ENCODE measurements at regions not wholly inside any gene's neighbourhood (a gene's known extent, or its start where the extent isn't known, plus 50 kb on each side); places are given as distances from the start of the nearest gene placed in this dataset.

DNA sequence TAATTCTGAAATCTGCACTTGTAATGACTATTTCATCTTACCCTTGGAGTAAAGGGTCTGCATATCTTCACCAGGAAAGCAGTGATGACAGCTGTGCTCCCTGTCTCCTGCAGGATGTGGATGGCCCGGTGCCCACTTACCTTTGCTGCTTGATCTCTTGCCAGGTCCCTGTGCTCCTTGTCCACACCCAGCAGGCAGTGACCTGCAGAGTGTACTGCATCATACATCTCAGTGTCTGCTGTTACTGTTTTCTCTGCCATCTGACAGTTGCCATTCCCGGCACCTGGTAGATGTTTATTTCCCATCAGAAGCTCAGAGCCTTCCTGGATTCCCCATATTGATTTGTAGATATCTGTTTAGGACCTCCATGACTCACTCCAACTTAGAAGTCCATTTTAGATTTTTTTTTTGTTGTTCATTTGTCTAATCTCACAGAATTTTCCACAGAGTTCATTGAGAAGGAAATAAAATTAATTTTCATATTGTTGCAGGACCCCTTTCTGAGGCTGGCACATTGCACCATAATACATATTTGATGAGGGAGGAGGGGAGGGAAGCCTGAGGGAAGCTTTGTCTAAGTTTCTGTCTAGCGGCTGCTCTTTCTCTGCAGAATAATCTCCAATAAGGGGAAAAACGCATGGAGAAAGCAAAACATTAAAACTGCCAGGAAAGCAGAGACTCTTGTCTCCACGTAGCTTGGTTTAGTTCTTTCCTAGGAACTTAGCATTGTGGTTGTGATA, 697.5 kb upstream of the RAB6C start:
- DNase-seq (ENCODE audit: low read depth), result no peak

DNA sequence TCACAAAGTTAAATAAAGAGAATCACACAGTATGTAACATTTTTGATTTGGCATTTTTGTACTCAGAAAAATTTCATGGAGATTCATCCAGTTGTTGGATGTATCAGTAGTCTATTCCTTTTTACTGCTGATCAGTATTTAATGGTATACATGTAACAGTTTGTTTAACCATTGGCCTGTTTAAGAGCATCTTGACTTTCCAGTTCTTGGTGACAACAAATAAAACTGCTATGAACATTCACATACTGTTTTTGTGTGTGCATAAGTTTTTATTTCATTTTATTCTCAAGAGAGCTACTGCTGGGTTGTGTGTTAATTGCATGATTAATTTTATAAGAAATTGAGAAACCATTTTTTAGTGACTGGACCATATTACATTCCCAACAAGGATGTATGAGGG, 694.5 kb upstream of the RAB6C start:
- DNase-seq (ENCODE audit: low read depth), result no peak

- no peak for DNase-seq (ENCODE audit: low read depth)
Observed at GRCh38 chr2:129293326-129293725, 686.1 kb upstream of the RAB6C start.

- no peak for DNase-seq (ENCODE audit: low read depth)
Observed at GRCh38 chr2:129296396-129296795, 683.1 kb upstream of the RAB6C start.

DNA sequence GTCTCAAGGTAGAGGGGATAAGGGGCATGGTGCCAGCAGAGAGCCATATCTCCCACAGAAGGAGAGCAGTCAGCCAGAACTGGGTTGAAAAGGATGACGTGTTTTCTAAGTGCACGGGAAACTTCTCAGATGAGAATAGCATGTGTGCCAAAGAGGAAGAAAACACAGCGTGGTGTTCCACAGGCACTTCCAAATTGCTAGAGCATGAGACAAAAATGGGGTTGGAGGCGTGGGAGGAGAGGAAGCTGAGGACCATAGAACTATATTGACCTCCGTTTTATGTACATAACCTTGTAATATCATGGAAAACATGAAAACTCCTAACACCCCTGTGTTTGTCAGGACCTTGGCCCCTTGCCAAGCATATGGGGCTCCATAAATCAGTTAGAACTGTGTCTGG, 682.7 kb upstream of the RAB6C start:
- no peak for DNase-seq (ENCODE audit: low read depth)

GRCh38 chr2:129297430-129297829, 682.0 kb upstream of the RAB6C start:
- DNase-seq (ENCODE audit: low read depth), result no peak

GRCh38 chr2:129299338-129299737, 680.1 kb upstream of the RAB6C start:
- DNase-seq (ENCODE audit: low read depth), result no peak

DNA sequence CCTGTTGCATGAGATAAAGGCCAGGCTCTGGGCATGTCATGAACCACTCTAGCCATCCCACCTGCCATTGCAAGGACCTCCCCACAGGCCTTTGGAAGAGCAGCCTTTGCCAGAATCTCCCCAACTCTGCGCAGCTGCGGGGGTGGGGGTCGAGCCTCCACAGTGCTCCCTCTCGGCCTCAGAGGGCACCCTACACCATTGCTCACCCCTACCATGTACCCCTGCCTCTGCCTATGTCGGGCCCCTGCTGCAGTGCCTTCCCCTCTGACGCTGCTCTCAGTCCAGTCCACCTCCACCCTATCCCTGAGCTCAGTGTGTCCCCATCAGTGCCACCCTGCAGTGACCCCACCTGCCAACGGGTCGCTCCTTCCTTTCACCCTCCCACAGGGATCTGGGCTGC, 679.7 kb upstream of the RAB6C start:
- no peak for DNase-seq (ENCODE audit: low read depth)

DNA sequence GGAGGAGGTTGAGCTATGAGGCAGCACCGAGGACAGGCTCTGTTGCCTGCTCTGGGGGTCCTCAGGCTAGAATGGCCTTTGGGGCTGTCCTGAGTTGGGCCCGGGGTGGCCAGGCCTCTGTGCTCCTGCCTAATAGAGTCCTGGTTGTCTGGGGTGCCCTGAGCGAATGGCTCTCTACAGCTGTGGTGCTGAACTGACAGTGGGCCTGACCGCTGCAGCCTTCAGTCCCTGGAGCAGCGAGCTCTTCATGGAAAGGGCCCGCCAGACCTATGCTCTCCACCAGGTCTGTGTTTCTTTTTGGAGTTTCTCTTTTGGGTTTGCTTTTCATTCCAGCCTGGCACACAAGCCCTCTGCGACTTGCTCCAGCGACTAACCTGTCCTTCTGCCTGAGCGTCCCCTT, 679.0 kb upstream of the RAB6C start:
- no peak for DNase-seq (ENCODE audit: low read depth)

DNA sequence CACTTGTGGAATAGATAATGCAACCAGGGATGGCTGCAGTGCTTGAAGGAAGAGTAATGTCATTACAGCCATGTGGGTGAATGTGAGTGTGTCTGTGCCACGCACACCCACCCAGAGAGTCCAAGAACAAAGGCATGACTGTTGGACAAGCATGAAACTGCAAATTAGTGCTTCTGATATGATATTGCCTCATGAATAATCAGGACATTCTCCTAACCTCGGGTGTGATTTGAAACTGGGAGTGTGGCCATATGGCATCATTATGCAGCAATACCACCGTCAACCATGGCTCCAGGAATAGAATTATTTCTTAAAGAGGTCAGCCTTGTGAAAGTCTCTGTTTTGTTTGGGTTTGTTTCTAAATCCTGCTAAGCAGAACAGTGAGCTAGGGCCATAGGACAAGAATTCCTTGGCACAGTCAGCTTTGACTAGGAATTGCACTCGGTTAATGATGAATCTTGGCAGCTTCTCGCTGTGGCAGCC, 678.0 kb upstream of the RAB6C start:
- no peak for DNase-seq (ENCODE audit: low read depth)

DNA sequence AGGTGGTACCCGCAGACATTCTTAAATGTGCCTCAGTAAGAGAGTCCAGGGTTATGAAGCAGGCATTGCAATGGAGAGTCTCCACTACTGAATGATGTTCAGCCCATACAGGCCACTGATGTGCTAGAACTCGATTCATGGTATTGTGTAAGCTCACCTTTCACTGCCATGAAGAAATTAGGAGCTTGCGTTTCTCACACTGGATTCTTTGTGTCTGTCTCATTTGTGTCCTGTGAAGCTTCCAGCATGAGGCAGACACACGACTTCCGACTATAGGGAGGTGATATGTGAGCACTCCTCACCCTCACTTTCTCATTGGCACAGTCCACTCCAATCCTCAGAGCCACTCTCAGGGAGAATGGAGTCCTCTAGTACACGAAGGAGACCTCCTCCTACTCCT, 677.4 kb upstream of the RAB6C start:
- no peak for DNase-seq (ENCODE audit: low read depth)

- no peak for DNase-seq (ENCODE audit: low read depth)
Observed at GRCh38 chr2:129302561-129303183, 676.8 kb upstream of the RAB6C start.

- no peak for DNase-seq (ENCODE audit: low read depth)
Observed at GRCh38 chr2:129314120-129314519, 665.3 kb upstream of the RAB6C start.

- no peak for DNase-seq (ENCODE audit: low read depth)
Observed at GRCh38 chr2:129318581-129319421, 660.7 kb upstream of the RAB6C start.

- DNase-seq (ENCODE audit: low read depth), result no peak
Observed at GRCh38 chr2:129319422-129319717, 660.1 kb upstream of the RAB6C start.

- DNase-seq (ENCODE audit: low read depth), result no peak
Observed at GRCh38 chr2:129320288-129320687, 659.2 kb upstream of the RAB6C start.

GRCh38 chr2:129324349-129324748, 655.1 kb upstream of the RAB6C start:
- no peak for DNase-seq (ENCODE audit: low read depth)

DNA sequence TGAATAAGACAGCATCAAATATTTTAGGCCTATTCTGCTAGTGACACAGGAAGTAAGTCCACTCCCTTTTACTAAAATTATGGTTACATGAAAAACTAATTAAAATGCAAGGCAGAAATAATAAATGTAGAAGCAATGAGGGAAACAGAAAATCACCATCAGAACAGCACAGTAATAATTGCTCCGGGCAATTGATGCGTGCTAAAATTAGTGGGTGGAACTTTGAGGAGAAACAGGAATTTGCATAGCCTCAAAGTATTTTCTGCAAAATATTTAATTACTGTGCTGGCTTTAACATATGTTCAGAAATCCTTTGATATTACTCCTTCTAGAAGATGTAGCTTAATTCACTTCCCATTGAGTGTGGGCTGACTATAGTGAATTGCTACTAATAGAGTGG, 654.3 kb upstream of the RAB6C start:
- DNase-seq (ENCODE audit: low read depth), result no peak

DNA sequence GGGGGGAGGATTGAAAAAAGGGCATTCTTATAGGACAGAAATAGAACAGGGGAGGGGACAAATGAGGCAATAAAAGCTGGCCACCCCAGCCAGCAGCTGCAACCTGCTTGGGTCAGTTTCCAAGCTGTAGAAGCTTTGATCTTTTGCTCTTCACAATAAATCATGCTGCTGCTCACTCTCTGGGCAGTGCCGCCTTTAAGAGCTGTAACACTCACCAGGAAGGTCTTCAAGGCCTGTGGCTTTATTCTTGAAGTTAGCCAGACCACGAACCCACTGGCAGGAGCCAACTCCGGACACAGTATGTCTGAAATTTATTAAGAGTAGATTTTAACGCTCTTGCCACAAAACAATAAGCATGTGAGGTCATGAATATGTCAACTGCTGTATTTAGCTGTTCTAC, 649.9 kb upstream of the RAB6C start:
- DNase-seq (ENCODE audit: low read depth), result no peak

- DNase-seq (ENCODE audit: low read depth), result no peak
Observed at GRCh38 chr2:129330504-129330903, 649.0 kb upstream of the RAB6C start.

DNA sequence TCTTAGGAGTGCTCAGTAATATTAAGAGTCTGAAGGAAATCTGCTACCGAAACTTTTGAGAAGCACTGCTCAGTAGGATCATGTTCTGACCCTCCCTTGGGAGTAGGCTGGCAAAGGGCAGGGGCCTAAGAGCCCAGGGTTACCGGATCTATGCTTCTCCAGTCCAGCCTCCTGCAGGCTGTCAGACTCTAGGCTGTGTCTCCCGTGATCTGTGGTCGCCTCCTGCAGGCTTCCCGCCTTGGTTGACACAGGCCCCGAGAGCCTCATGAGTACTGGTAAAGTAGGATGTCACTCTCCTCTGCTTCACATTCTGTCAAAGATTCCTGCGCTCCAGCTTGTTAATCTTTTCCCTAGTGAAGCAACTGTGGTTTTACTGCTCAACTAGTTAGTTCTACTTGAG, 647.8 kb upstream of the RAB6C start:
- no peak for DNase-seq (ENCODE audit: low read depth)

DNA sequence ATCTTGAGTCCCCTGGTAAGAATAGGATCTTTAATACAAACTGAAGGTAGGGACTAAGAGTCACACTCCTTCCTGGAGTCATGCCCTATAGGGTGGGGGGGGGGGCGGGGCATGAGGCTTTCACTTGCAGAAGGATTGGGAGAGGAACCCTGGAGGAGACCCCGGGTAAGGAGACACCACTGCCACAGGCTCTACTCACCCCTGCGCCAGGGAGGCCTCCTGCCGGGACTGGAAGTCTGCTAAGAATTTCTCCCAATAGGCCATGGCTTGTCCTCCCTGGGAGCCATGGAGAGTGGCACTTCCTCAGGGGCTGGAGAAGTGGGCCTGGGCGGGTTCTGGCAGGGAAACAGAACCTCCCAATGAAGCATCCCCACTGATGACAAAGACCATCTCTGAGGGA, 645.3 kb upstream of the RAB6C start:
- no peak for DNase-seq (ENCODE audit: low read depth)
